Eye (tissue), 1 donor: ENCODE measurements at regions not wholly inside any gene's neighbourhood (a gene's known extent, or its start where the extent isn't known, plus 50 kb on each side); places are given as distances from the start of the nearest gene placed in this dataset.

Experiments used
- DNase-seq: peaks from one replicate; pipeline ENCODE4 v3.0.0-alpha.2; 2015

DNA sequence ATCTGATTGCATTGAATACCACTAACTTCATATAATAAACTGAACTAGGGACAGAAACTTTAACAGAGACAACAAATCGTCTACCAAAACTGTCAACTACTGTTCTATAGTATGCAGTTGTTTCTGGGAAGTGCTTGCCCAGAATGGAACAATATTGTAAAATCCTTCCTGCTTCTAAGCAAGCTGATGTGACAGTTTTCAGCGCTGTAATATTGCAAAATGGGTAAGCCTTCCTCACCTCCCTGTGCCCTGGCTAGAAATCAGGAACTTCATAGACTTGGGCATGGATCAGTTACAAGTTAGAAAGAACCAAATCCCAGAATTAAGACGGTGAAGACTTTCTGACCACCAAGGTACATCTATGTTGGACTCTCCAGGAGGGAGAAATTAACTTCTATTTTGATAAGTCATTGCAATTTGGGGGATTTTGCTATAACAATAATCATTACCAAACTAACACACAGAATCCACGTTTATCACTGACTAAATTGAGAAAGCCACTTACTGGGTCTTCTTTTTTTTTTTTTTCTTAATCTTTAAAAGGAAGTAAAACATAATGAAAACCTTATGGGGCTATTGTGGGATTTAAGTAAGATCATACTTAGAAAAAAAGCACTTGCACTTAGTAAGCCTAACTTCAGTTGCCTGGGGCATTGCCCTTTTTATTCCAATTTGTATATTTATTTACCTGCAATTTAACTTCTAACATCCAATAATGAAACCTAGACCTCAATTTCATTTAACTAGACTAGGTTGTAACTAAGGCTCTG lies 261.5 kb downstream of the TRIB2 start:
- DNase-seq: no peak

DNA sequence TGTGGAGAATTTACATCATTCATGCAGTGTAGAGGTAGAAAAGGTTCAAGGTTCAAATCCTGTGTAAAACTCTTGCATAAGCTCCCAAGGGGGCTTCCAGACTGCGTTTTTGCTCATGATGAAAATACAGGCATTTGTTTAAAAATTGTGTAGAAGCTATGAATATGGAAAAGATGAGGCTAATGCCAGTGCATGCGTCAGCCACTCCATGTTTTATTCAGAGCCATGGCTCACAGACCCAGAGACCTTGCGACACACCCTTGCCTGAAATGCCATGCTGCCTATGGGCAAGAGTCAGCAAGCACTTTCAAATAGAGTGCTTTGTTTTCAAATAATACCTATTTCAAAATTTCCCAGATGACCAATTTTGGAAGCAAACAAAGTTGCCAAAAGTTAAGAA lies 262.3 kb downstream of the TRIB2 start:
- no peak for DNase-seq

DNA sequence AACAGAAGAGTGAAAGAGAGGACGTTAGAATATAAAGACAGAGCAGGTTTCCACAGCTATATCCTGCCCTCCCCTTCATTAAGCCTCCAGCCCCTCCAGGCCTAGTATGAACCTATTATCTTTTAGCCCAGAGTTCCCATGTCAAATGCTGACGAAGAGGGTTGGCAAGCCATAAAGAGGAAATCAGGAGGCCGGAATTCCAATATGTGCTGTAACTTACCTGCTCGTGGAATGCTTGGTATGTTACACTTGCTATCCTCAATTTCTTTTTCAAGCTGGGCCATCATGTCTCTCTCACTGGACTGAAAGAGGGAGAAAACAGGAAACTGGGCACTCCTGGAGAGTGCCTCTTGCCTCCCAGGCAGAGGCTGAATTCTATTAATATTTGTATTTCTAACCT lies 264.1 kb downstream of the TRIB2 start:
- no peak for DNase-seq

DNA sequence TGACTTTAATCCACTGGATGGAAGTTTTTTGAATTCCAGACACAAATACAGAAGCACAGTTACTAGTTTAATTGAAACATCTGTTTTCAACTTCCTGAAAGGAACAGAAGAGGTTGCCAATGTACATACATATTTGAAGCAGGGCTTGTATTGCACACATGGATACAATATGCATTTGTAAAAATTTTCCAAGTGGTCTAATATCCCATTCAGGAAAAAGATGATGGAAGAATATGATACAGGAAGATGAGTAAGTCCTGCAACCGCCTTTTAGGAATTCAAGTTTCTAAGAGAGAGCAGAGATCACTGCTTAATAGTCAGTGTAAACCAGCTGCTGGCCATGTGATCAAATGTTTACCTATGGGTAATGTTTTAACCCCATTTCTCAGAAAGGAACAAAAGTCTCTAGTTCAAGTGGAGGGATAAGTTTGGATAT lies 265.4 kb downstream of the TRIB2 start:
- peak; percentile 44 for DNase-seq

DNA sequence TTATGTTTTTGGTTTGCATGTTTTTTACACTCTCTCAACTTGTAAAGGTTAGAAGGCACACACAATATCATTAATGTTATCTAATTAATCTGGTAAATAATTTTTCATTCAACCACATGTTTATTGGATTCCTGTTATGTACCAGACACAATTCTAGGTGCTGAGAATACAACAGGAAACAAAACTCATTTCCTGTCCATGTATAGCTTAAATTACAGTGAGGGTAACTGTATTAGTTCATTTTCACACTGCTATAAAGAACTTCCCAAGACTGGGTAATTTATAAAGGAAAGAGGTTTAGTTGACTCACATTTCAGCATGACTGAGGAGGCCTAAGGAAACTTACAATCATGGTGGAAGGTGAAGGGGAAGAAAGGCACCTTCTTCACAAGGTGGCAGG lies 270.5 kb downstream of the TRIB2 start:
- no peak for DNase-seq

DNA sequence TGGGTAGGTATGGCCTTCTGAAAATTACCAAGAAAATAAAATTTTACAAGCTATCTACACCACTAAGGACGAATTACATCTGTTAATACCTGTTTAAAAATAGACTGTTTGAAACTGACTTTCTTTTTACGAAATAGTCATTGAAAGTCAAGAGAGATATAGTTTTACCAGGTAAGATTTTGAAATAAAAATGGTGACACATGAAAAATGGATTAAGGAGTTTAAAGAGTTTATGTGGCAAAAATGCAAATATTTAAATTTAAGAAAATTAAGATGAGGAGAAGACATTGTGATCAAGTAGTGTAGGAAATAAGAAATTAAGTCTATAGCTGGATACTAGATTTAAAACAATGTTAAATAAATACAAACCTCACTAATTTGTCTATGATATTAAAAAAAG lies 271.5 kb downstream of the TRIB2 start:
- DNase-seq: no peak

DNA sequence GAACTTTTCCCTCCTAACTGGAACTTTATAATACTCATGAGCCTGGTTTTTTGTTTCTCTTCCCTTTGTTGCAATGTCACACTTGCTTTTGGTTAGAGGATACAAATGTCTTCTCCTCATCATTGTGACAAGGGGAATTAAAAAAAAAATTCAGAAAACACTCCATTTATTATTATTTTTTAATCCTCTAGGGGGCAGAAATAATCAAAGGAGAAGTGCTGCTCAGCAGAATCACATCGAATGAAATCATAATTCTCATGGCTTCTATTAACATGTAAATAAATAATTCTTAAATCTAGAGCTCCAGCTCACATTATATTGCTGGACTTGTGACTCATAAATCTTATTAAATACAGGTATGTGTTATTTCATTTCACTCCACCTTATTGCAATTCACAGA lies 273.8 kb downstream of the TRIB2 start:
- DNase-seq: no peak

DNA sequence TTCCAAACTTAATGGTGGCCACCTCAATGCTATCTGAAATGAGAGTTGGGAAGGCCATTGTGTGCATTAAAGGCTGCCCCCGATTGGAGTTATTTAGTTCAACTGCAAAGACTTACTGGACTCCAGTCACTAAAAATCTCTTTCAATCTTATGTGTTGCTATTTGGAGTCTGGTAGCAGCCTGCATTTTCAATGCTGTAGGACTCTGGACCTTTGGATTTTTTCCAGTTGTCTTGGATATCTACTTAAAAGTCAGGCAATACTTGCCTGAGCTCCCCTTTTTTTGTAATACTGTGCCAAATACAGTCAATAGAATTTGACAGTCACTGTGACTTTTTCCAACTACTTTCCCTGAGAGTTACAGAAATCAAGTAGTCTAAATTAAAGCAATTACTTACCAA lies 281.9 kb downstream of the TRIB2 start:
- no peak for DNase-seq

DNA sequence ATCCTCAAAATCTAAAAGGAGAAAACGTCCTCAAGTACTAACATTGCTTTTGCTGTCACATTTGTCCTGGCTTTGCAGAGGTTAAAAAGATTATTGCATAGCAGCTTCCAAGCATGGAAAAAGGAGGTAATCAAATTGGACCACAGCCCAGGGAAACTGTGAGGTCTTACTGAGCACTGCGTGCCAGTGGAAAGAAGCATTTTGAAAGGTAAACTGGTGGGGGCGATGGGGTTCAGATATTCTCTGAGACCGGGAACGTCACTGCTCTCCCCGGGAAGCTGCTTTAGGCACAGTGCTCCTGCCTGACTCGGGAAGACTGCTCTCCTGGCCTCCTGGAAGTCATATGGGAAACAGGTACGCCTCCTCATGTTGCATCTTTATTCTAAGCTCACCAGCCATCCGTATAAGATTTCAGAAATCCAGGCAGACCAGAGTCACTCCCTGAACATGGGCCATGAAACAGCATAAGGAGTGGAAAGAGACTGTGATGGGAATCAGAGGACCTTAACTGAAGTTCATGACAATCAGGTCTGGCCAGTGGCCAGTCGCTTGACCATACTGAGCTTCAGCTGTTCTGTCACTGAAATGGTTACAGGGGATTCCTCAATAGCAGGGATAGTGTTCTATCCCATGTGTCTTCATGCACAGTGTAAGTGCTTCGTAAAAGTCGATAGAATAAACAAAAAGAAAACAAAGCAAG lies 284.1 kb downstream of the TRIB2 start:
- DNase-seq: peak; percentile 66

DNA sequence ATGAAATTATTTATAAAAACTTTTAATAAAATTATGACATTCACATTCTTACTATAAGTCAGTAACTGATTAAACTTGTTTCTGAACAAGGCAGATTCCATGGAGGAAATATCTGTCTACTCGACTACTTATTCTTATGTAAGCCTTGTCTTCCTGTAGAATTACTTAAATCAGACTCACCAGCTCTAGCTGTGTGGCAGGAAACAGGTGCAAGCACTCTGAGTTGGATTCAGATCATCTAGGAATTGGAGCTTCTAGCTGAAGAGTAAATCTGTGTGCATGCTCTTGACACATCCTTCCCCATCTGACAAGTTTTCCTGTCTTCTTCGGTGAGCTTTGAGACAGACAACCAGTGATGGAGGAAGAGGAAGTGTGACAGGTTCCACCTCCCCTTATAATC lies 284.7 kb downstream of the TRIB2 start:
- no peak for DNase-seq

DNA sequence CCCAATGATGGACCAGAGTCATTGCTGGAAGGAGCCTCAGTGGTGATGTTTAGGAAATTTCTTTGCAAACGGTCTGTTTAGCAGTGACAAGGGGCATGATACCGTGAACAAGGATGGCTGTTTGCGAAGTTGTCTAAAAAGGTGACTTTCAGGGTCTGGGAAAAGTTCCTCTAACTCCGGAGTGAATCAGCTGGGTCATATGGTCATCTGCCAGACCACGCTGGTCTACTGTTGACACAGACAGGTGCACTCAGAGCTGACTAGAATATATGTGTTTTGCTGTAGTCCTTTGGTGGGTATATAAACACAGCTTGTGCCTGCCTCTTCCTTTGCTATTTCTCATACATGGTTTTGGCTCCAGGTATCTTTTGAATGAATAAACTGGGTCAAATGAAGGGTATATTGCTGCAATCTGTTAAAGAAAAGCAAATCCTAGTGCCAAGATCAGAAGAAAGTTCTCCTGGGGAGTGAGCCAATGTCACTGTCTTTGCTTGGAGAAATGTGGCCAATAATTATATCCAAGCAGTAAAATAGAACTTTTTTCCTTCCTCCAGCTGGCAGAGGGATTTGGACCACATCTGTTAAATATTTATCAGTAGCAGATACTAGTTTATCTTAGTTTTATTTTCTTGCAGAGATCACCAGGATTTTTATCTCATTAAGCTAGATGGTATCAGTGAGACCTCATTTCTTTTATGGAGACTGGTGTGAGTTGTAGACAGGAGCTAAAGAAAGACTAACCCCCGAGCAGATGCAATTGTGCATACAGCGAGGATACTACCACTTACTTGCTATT lies 286.0 kb downstream of the TRIB2 start:
- DNase-seq: no peak

DNA sequence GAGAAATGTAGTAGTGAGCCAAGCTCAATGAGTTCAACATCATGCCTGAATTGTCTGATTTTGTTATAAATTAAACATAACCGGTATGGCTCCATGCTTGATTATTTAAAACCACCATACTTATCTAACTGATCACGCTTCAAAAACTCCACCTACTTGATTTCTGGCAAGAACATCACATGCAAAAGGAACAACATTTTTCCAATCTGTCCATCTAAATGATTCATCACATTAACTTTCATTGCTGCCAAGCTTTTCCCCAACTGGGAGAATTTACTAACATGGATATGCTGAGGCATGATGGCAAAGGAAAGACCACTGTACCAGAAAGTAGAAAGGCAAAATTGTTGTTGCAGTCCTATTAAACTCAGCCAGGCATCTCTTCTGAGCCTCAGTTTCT lies 286.8 kb downstream of the TRIB2 start:
- no peak for DNase-seq

DNA sequence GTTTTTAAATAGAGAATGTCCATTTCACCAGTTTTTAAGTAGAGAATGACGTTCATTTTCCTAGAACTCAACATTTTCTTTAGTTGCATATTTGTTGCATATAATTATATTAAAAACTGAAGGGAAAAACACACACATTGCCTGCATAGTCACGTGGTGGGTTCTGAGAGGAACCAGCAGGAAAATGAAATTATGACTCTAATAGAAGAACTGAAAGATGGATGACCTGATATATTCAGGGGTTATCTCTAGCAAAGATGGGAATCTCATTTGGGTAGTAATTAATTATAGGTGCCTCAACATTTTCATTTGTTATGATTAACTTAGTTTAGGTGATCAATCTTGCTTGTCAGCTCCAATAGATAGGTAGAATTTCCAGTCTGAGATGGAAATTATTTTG lies 288.3 kb downstream of the TRIB2 start:
- DNase-seq: no peak

DNA sequence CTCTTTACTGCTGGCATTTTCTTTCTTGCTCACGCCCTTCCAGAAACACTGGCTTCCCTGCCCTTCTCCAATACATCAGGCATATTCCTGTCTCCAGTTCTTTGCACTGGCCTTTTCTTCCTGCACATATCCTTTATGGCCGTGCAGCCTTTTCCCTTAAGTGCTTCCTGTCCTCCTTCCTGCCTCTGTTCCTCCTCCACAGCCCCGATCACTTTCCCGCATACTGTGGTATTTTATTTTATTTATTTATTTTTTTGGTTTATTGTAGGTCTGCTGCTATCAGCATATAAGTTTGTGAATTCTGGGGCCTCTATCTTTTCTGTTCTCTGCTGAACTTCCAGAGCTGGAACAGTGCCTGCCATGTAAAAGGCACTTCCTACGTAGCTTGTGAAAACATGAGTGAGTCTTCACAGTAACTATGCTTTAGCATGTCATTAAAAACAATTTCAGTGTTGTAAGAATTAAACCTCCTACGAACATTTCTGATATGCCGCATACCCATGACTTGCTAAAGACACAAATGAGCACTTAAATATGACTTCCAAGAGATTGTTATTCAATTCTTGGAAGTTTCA lies 289.1 kb downstream of the TRIB2 start:
- no peak for DNase-seq

DNA sequence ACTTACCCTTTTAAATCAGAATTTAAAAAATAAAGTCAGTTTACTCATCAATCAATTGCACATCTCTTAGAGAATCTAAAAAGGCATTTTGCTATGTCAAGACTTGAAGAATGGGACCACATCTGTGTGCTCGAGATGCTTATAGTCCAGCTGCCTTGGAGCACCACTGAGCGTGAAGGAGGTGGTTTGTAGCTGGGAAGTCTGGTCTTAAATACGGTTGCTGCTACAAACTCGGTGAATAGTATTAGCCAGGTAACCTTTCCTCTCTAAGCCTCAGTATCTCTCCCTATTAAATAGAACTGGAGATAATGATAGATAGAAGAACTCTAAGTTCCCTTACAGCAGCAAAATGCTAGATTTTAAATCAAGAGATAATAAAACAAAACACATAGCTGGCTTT lies 289.7 kb downstream of the TRIB2 start:
- no peak for DNase-seq

DNA sequence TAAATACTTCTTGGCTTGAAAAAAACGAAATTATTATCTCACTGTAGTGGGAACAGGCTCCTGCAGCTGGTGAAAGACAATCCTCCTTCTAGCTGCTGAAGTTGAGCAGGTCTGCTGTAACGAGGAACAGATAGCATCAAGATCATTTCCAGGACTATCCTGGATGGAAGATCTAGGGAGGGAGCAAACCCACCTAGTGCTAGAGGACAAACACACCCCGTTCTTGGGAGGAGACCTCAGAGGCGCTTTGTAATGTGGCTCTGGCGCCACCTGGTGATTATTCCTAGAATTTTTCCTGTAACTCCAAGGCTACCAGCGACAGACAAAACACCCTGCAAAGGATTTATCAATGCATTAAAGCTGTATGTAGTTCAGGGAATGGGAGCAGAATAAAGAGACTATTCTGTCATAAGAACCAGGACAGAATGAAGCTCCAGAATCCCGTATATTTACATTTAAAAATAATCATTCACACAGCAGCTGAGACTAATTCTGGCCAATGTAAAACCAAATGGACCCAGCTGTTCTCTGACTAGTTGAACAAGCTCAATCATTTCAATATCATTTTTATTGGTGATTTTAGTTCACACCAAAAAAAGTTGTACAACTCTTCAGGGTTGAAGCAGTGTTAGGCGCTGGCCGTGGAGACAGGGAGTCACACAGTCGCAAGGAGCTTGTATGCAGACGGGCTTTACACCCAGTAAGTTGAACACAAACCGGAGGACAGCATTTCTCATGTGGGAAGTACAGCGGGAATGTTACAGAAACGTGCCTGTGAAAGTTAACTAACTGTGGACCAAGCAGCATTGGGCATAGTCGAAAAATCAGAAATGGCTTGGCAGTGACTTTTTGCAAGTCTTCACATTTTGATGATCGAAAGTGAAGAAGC lies 290.3 kb downstream of the TRIB2 start:
- peak; percentile 96 for DNase-seq

DNA sequence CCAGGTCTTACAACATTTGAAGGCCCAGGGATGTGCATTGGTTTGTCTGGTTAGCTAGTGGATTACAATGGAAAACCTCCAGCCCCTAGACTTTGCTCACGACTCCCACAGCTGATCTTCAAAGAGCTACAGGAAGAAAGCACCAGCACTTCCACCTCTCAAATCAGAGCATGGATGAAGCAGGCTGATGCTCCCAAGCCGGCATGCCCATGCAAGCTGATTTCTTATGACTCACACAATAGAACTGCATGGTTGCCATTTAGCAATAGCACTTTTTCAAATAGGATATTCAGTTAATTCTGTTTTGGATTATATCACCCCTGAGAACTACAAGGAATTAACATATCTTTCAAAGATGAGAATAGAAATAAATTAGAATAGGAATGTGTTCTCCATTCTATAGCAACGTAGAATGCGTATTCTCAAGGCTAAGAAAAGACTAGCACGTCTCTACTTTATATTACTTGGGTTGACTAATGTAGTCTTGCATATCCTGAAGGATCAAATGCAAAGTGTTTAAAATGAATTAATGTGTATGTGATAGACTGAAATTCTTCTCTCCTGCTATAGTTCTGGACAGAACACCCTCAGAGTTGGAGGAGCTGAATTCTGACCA lies 292.4 kb downstream of the TRIB2 start:
- no peak for DNase-seq

DNA sequence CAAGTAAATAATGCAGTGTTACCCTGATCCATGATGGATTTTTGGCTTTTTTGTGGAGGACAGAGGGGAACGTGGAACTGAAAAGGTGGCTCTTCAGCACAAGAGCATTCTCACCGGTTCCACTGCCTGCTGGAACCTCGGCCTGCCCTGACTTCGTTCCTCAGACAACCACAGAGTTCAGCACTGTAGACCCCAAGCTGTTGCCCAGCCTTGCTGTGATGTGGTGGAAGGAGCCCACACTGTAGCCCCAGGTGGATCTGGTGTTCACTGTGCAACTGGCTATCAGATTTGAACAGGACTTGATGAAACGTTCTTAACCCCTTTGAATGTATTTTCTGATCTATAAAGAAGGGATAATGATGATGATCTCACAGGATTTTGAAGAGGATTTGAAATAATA lies 293.5 kb downstream of the TRIB2 start:
- DNase-seq: no peak

DNA sequence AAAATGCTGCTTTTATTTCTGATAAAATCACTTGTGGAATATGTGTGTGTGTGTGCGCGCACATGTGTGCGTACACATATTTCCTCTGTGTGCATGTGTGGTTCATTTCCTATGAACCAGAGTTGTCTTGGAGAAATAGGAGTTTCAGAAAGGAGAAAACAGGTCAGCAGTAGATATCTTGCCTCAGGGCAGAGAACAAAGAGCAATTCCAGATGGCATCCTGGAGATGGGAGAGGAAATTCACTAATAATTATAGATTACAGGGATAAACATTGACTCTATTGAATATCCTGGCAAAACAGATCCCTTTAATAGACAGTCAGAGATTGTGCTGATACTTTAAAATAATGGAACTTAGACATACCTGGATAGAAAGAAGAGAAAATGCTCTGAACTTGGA lies 298.0 kb downstream of the TRIB2 start:
- DNase-seq: peak; percentile 51

DNA sequence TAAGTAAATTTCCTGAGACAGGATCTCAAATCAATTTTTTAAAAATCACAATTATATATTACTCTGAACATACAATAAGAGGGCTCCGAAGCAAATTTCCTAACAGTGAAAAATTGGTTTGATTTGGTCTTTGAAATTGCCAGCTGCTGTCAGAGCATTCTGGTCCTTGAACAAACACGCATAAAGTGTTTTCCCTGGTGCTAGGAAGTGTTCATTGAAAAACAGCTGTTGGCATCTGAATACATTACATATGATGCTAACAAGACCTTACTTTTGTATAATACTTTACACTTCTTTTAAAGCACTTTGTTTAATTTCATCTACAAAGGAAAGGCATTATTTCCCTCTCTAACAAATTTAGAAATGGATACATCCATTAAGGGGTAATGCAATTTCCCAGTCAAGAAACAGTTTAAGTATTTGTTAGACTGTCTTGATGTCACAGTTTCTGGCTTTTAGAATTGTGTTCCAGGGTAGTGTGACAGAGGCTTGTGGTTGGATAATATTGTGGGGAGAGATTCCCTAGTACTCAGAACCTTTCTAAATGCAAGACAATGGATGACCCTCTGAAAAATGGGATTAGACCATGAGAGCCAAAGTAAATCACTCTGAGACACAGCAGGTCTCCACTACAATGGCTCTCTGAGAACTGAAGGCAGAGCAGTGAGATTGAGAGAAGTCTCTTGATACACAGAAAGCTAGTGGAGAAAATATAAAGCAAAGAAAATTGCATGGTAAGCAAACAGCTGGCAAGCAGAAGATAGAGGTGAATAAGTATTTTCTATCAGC lies 299.0 kb downstream of the TRIB2 start:
- no peak for DNase-seq

DNA sequence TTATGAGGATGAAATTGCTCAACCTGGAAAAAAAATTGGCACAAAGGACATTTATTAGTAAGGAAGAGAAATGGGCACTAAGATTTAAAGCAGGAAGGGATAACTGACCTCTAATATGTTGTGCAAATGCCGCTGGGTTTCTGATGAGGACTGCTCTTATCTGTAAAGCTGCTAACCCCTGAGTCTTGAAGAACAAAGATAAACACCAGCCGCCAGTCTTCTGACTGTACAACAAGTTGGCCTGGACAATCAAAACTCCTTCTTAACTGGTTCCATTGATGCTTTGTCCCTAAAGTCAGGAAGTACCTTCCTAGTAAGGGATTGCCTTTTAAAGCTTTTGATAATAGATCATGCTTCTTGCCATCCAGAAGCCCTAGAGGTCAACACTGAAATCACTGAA lies 301.8 kb downstream of the TRIB2 start:
- no peak for DNase-seq
